ENCODE measurements at regions not wholly inside any gene's neighbourhood (a gene's known extent, or its start where the extent isn't known, plus 50 kb on each side); places are given as distances from the start of the nearest gene placed in this dataset.

- no peak overlapping the region for H3K4me3 Mint-ChIP-seq
- no peaks in the 10 kb centered on the region for H3K27me3 Mint-ChIP-seq (ENCODE audit: low read depth)
- TF ChIP-seq CTCF (conservative IDR thresholded peaks at IDR 0.05): no peak
- peaks cover 6% of the 10 kb centered on the region for H3K9me3 Mint-ChIP-seq
- DNase-seq (ENCODE audit: low read depth, low spot score): no peak
- H3K36me3 Mint-ChIP-seq (ENCODE audit: low read depth): peaks cover 5% of the 10 kb centered on the region
- no peaks in the 10 kb centered on the region for H3K4me1 Mint-ChIP-seq
- H3K27ac Mint-ChIP-seq (ENCODE audit: unreplicated experiment): no peak overlapping the region
These were observed 870.0 kb downstream of the LRRIQ3 start for GRCh38 chr1:73327998-73328397.

GRCh38 chr1:73327180-73327793 is 870.7 kb downstream of the LRRIQ3 start:
- Mint-ChIP-seq H3K9me3 (peaks cover 3% of the 10 kb centered on the region), H3K27ac (ENCODE audit: unreplicated experiment) (no peak overlapping the region), H3K36me3 (ENCODE audit: low read depth) (peaks cover 3% of the 10 kb centered on the region), H3K4me1 (no peaks in the 10 kb centered on the region), H3K4me3 (no peak overlapping the region), H3K27me3 (ENCODE audit: low read depth) (no peaks in the 10 kb centered on the region)
- TF ChIP-seq CTCF (conservative IDR thresholded peaks at IDR 0.05): no peak
- DNase-seq (ENCODE audit: low read depth, low spot score): no peak

- Mint-ChIP-seq H3K4me3 (no peak overlapping the region), H3K4me1 (no peaks in the 10 kb centered on the region)
- TF ChIP-seq CTCF (conservative IDR thresholded peaks at IDR 0.05): no peak
These were observed 871.3 kb downstream of the LRRIQ3 start for GRCh38 chr1:73326663-73327062.

GRCh38 chr1:73310797-73311381 is 887.1 kb downstream of the LRRIQ3 start:
- no peak overlapping the region for H3K27ac Mint-ChIP-seq (ENCODE audit: unreplicated experiment)
- DNase-seq (ENCODE audit: low read depth, low spot score): no peak
- H3K27me3 Mint-ChIP-seq (ENCODE audit: low read depth): no peaks in the 10 kb centered on the region
- no peaks in the 10 kb centered on the region for H3K9me3 Mint-ChIP-seq
- H3K4me3 Mint-ChIP-seq: no peak overlapping the region
- no peak for TF ChIP-seq CTCF (conservative IDR thresholded peaks at IDR 0.05)
- no peaks in the 10 kb centered on the region for H3K36me3 Mint-ChIP-seq (ENCODE audit: low read depth)
- H3K4me1 Mint-ChIP-seq: no peaks in the 10 kb centered on the region

More at GRCh38 chr1:73326663-73327062, 871.3 kb downstream of the LRRIQ3 start:
- no peak for DNase-seq (ENCODE audit: low read depth, low spot score)
- H3K27me3 Mint-ChIP-seq (ENCODE audit: low read depth): no peaks in the 10 kb centered on the region
- peaks cover 3% of the 10 kb centered on the region for H3K9me3 Mint-ChIP-seq
- no peak overlapping the region for H3K27ac Mint-ChIP-seq (ENCODE audit: unreplicated experiment)
- peaks cover 3% of the 10 kb centered on the region for H3K36me3 Mint-ChIP-seq (ENCODE audit: low read depth)

GRCh38 chr1:73306899-73307555 is 890.9 kb downstream of the LRRIQ3 start:
- no peak overlapping the region for H3K27ac Mint-ChIP-seq (ENCODE audit: unreplicated experiment)

More at GRCh38 chr1:73306899-73307555, 890.9 kb downstream of the LRRIQ3 start:
- H3K9me3 Mint-ChIP-seq: no peaks in the 10 kb centered on the region
- no peaks in the 10 kb centered on the region for H3K4me1 Mint-ChIP-seq
- no peak overlapping the region for H3K4me3 Mint-ChIP-seq
- DNase-seq (ENCODE audit: low read depth, low spot score): no peak
- TF ChIP-seq CTCF (conservative IDR thresholded peaks at IDR 0.05): no peak
- H3K36me3 Mint-ChIP-seq (ENCODE audit: low read depth): no peaks in the 10 kb centered on the region
- H3K27me3 Mint-ChIP-seq (ENCODE audit: low read depth): no peaks in the 10 kb centered on the region

Measured in neural crest cell (in vitro differentiated cells).